Lower lobe of right lung (tissue), 2 donors: ENCODE measurements at regions not wholly inside any gene's neighbourhood (a gene's known extent, or its start where the extent isn't known, plus 50 kb on each side); places are given as distances from the start of the nearest gene placed in this dataset.

Experiments used
- ATAC-seq, 2 donors: fragments of 200-7000 bp; cut with Tn5 transposase; one replicate each; pipeline ENCODE4 v1.9.1; 2020 to 2022; ENCODE audit warnings: mild to moderate bottlenecking in 2 of 2, moderate library complexity in 2 of 2
- DNase-seq: peaks from one replicate; pipeline ENCODE4 v3.0.0-alpha.2; 2020
- H3K27ac ChIP-seq: fragments of 200-600 bp; one replicate; pipeline ENCODE4 v1.8.0; 2022
- H3K27me3 ChIP-seq: fragments of 200-600 bp; one replicate; pipeline ENCODE4 v1.8.0; 2022; ENCODE audit warnings: low read depth
- H3K36me3 ChIP-seq: fragments of 200-600 bp; one replicate; pipeline ENCODE4 v1.8.0; 2022; ENCODE audit warnings: mild to moderate bottlenecking
- H3K4me1 ChIP-seq: fragments of 200-600 bp; one replicate; pipeline ENCODE4 v1.8.0; 2022
- H3K4me3 ChIP-seq: fragments of 200-600 bp; one replicate; pipeline ENCODE4 v1.8.0; 2022; ENCODE audit warnings: mild to moderate bottlenecking
- H3K9me3 ChIP-seq: fragments of 200-600 bp; one replicate; pipeline ENCODE4 v1.8.0; 2022
- CTCF ChIP-seq: fragments of 200-600 bp; IDR thresholded peaks from one replicate; pipeline ENCODE4 v1.8.0; 2022; ENCODE audit warnings: antibody characterized with exemption, mild to moderate bottlenecking
- intact Hi-C: fragments of 100-400 bp; cut with DNase I; formaldehyde crosslinking; loops from one replicate; pipeline ENCODE4 v1.11.0; 2022
- donor health status: DM: no; HTN: yes; CAD: no; lungs with severe emphysema.

- no peaks in the 10 kb centered on the region for H3K36me3 ChIP-seq
- ATAC-seq = no peak
- H3K4me3 ChIP-seq = no peak overlapping the region
- H3K9me3 ChIP-seq = peaks cover 5% of the 10 kb centered on the region
- intact Hi-C loops = no loop called here
- DNase-seq = no peak
- H3K4me1 ChIP-seq = no peaks in the 10 kb centered on the region
- no peak for TF ChIP-seq CTCF
- H3K27me3 ChIP-seq = no peaks in the 10 kb centered on the region
- no peak overlapping the region for H3K27ac ChIP-seq
These were observed 447.9 kb downstream of the CNTN6 start for GRCh38 chr3:1540686-1541085.

- no peak for ATAC-seq
- intact Hi-C loops = no loop called here
- no peaks in the 10 kb centered on the region for H3K36me3 ChIP-seq
- H3K9me3 ChIP-seq = no peaks in the 10 kb centered on the region
- H3K27ac ChIP-seq = no peak overlapping the region
- no peaks in the 10 kb centered on the region for H3K4me1 ChIP-seq
- H3K27me3 ChIP-seq = no peaks in the 10 kb centered on the region
- H3K4me3 ChIP-seq = no peak overlapping the region
- DNase-seq = no peak
- TF ChIP-seq CTCF = no peak
These were observed 458.9 kb downstream of the CNTN6 start for GRCh38 chr3:1551741-1552140.

- H3K36me3 ChIP-seq = no peaks in the 10 kb centered on the region
- ATAC-seq (no peak), DNase-seq (no peak)
- no peak for TF ChIP-seq CTCF
- H3K27me3 ChIP-seq = no peaks in the 10 kb centered on the region
- H3K9me3 ChIP-seq = no peaks in the 10 kb centered on the region
- H3K4me1 ChIP-seq = no peaks in the 10 kb centered on the region
- intact Hi-C loops = no loop called here
- no peak overlapping the region for H3K4me3 ChIP-seq
- no peak overlapping the region for H3K27ac ChIP-seq
These were observed 460.0 kb downstream of the CNTN6 start for GRCh38 chr3:1552831-1553230.

GRCh38 chr3:1561427-1561826 is 468.6 kb downstream of the CNTN6 start:
- Histone ChIP-seq H3K36me3 (no peaks in the 10 kb centered on the region), H3K9me3 (no peaks in the 10 kb centered on the region), H3K4me3 (no peak overlapping the region), H3K4me1 (no peaks in the 10 kb centered on the region), H3K27me3 (no peaks in the 10 kb centered on the region), H3K27ac (no peak overlapping the region)
- intact Hi-C loops = no loop called here
- DNase-seq = no peak
- TF ChIP-seq CTCF = no peak
- no peak for ATAC-seq

- no peak for TF ChIP-seq CTCF
- no peaks in the 10 kb centered on the region for H3K27me3 ChIP-seq
- no peaks in the 10 kb centered on the region for H3K4me1 ChIP-seq
- H3K4me3 ChIP-seq = no peak overlapping the region
- DNase-seq (no peak), ATAC-seq (no peak)
- H3K9me3 ChIP-seq = no peaks in the 10 kb centered on the region
- H3K27ac ChIP-seq = no peak overlapping the region
- no peaks in the 10 kb centered on the region for H3K36me3 ChIP-seq
- intact Hi-C loops = no loop called here
These were observed 478.9 kb downstream of the CNTN6 start for GRCh38 chr3:1571736-1572135.

GRCh38 chr3:1576047-1576446 is 483.2 kb downstream of the CNTN6 start:
- H3K27ac ChIP-seq = no peak overlapping the region
- no peaks in the 10 kb centered on the region for H3K36me3 ChIP-seq
- intact Hi-C loops = no loop called here
- no peak for TF ChIP-seq CTCF
- H3K27me3 ChIP-seq = no peaks in the 10 kb centered on the region
- no peak overlapping the region for H3K4me3 ChIP-seq
- H3K4me1 ChIP-seq = no peaks in the 10 kb centered on the region
- DNase-seq (no peak), ATAC-seq (no peak)
- H3K9me3 ChIP-seq = no peaks in the 10 kb centered on the region
